ENCODE measurements at regions not wholly inside any gene's neighbourhood (a gene's known extent, or its start where the extent isn't known, plus 50 kb on each side); places are given as distances from the start of the nearest gene placed in this dataset.

GRCh38 chr11:26219183-26220117 lies 112.5 kb upstream of the ANO3 start:
- Histone ChIP-seq H3K9ac (ENCODE audit: insufficient read depth in 1 of 2, low read length in 2 of 2) (no peak overlapping the region), H3K36me3 (ENCODE audit: control insufficient read depth in 4 of 4, insufficient read depth in 4 of 4, low read length in 4 of 4) (no peaks in the 10 kb centered on the region), H3K4me3 (no peak overlapping the region), H3K27me3 (ENCODE audit: control insufficient read depth in 3 of 3, insufficient read depth in 3 of 3, low read length in 2 of 3) (no peaks in the 10 kb centered on the region), H3K27ac (ENCODE audit: low read depth in 1 of 2, low read length in 1 of 2) (no peak overlapping the region), H3K4me1 (ENCODE audit: control insufficient read depth in 5 of 5, insufficient read depth in 5 of 5, low read length in 5 of 5) (peaks cover 0 to 8% (median 2%) of the 10 kb centered on the region in 5 donors), H3K9me3 (ENCODE audit: control insufficient read depth in 4 of 4, insufficient read depth in 3 of 4, low read length in 3 of 4) (peaks cover 0 to 3% (median under 1%) of the 10 kb centered on the region in 4 donors)
- ATAC-seq (ENCODE audit: insufficient read depth, low FRiP score) (peak; percentile 5), DNase-seq (peak in 2 of 3 donors; percentile 47 to 59)
- 32 to 41% methylated on average over 4 of the region's 4 CpGs for whole genome bisulfite sequencing, 2 donors
- no peak for TF ChIP-seq CTCF (IDR thresholded peaks at IDR 0.05; ENCODE audit: control extremely low read depth, extremely low read depth)

GRCh38 chr11:26225646-26226045 lies 106.3 kb upstream of the ANO3 start:
- H3K9ac ChIP-seq (ENCODE audit: insufficient read depth in 1 of 2, low read length in 2 of 2) = no peak overlapping the region
- no peak for TF ChIP-seq CTCF (IDR thresholded peaks at IDR 0.05; ENCODE audit: control extremely low read depth, extremely low read depth)
- no peaks in the 10 kb centered on the region for H3K4me1 ChIP-seq (ENCODE audit: control insufficient read depth in 5 of 5, insufficient read depth in 5 of 5, low read length in 5 of 5)
- peaks cover 0 to 3% (median 0%) of the 10 kb centered on the region in 4 donors for H3K9me3 ChIP-seq (ENCODE audit: control insufficient read depth in 4 of 4, insufficient read depth in 3 of 4, low read length in 3 of 4)
- WGBS, 2 donors = 81 to 92% methylated on average over 1 of the region's 1 CpG
- no peaks in the 10 kb centered on the region for H3K27me3 ChIP-seq (ENCODE audit: control insufficient read depth in 3 of 3, insufficient read depth in 3 of 3, low read length in 2 of 3)
- no peaks in the 10 kb centered on the region for H3K36me3 ChIP-seq (ENCODE audit: control insufficient read depth in 4 of 4, insufficient read depth in 4 of 4, low read length in 4 of 4)
- no peak overlapping the region for H3K4me3 ChIP-seq
- H3K27ac ChIP-seq (ENCODE audit: low read depth in 1 of 2, low read length in 1 of 2) = no peak overlapping the region
- DNase-seq (no peak), ATAC-seq (ENCODE audit: insufficient read depth, low FRiP score) (no peak)

- ATAC-seq (ENCODE audit: insufficient read depth, low FRiP score) = peak; percentile 70
- Histone ChIP-seq H3K27ac (ENCODE audit: low read depth in 1 of 2, low read length in 1 of 2) (no peak overlapping the region), H3K4me1 (ENCODE audit: control insufficient read depth in 5 of 5, insufficient read depth in 5 of 5, low read length in 5 of 5) (no peaks in the 10 kb centered on the region), H3K27me3 (ENCODE audit: control insufficient read depth in 3 of 3, insufficient read depth in 3 of 3, low read length in 2 of 3) (no peaks in the 10 kb centered on the region), H3K36me3 (ENCODE audit: control insufficient read depth in 4 of 4, insufficient read depth in 4 of 4, low read length in 4 of 4) (no peaks in the 10 kb centered on the region), H3K9me3 (ENCODE audit: control insufficient read depth in 4 of 4, insufficient read depth in 3 of 4, low read length in 3 of 4) (peaks cover 0 to 3% (median 0%) of the 10 kb centered on the region in 4 donors), H3K4me3 (no peak overlapping the region), H3K9ac (ENCODE audit: insufficient read depth in 1 of 2, low read length in 2 of 2) (no peak overlapping the region)
- no peak for TF ChIP-seq CTCF (IDR thresholded peaks at IDR 0.05; ENCODE audit: control extremely low read depth, extremely low read depth)
- 27 to 57% methylated on average over 5 of the region's 5 CpGs for WGBS, 2 donors
- DNase-seq = peak in 2 of 3 donors; percentile 79 to 82
These were observed 104.6 kb upstream of the ANO3 start for GRCh38 chr11:26227301-26227746.
